ENCODE measurements at regions not wholly inside any gene's neighbourhood (a gene's known extent, or its start where the extent isn't known, plus 50 kb on each side); places are given as distances from the start of the nearest gene placed in this dataset.

DNA sequence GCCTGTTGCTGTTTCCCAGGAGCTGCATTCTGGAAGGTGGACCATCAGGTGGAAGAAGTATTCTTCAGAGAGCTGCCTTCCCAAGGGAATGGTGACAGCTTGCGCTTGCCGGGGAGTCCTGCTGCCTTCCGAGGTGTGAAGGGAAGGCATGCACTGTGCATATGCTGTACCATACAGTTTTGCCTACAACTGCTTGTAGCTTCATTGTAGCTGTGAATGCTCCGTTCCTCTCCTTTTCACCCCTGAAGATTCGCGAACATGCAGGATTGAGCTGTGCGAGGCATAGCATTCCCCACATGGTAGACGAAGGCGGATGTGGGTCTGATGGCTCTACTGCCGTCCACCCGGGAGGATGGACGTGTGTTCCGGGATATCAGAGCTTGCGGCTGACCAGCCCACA, 243.2 kb upstream of the TSHZ3 start:
- no peak for TF ChIP-seq POLR2AphosphoS5 (IDR thresholded peaks at IDR 0.05)
- TF ChIP-seq POLR2A (IDR thresholded peaks at IDR 0.05): no peak

Measured in upper lobe of left lung (tissue), 4 donors.